SK-N-SH treated with all-trans-retinoic acid at 6 μM for 48 hours (cell line): ENCODE measurements at regions not wholly inside any gene's neighbourhood (a gene's known extent, or its start where the extent isn't known, plus 50 kb on each side); places are given as distances from the start of the nearest gene placed in this dataset.
"Not testable (repeated sequence)": the region's sequence is repeated elsewhere in the genome, so short reads cannot be mapped to it uniquely, and the experiment has no call there.

ENCODE experiments used
- ATAC-seq: fragments of 200-7000 bp; cut with Tn5 transposase; 3 replicates; pipeline ENCODE4 v1.9.1; 2020; ENCODE audit warnings: mild to moderate bottlenecking, moderate library complexity
- ARNTL ChIP-seq: fragments of 450-650 bp; formaldehyde crosslinking; IDR thresholded peaks from 2 replicates; pipeline ENCODE4 v1.5.0; 2020; ENCODE audit warnings: low read depth, mild to moderate bottlenecking, moderate library complexity, borderline replicate concordance
- BACH2 ChIP-seq: fragments of 250-450 bp; sonication (Bioruptor Pico); IDR thresholded peaks from 2 replicates; pipeline ENCODE4 v1.9.0; 2021; ENCODE audit warnings: mild to moderate bottlenecking, borderline replicate concordance
- CREB5 ChIP-seq: fragments of 250-450 bp; sonication (Bioruptor Pico); IDR thresholded peaks from 2 replicates; pipeline ENCODE4 v1.5.1; 2020; ENCODE audit warnings: low read depth, mild to moderate bottlenecking, moderate library complexity
- CSDC2 ChIP-seq: fragments of 250-450 bp; sonication (Bioruptor Pico); IDR thresholded peaks from 2 replicates; pipeline ENCODE4 v1.5.0; 2020; ENCODE audit warnings: mild to moderate bottlenecking, moderate library complexity
- CSRNP3 ChIP-seq: fragments of 250-450 bp; sonication (Bioruptor Pico); IDR thresholded peaks from 2 replicates; pipeline ENCODE4 v1.5.1; 2021; ENCODE audit warnings: mild to moderate bottlenecking, moderate library complexity
- ESRRG ChIP-seq: fragments of 250-450 bp; sonication (Bioruptor Pico); IDR thresholded peaks from 2 replicates; pipeline ENCODE4 v1.6.1; 2021; ENCODE audit warnings: mild to moderate bottlenecking
- GLIS3 ChIP-seq: fragments of 250-450 bp; sonication (Bioruptor Pico); IDR thresholded peaks from 2 replicates; pipeline ENCODE4 v1.5.0; 2020; ENCODE audit warnings: mild to moderate bottlenecking, moderate library complexity
- OSR1 ChIP-seq: fragments of 250-450 bp; sonication (Bioruptor Pico); IDR thresholded peaks from 2 replicates; pipeline ENCODE4 v1.8.0; 2022; ENCODE audit warnings: moderate library complexity, mild to moderate bottlenecking, inconsistent platforms
- PATZ1 ChIP-seq: fragments of 250-450 bp; sonication (Bioruptor Pico); IDR thresholded peaks from 2 replicates; pipeline ENCODE4 v1.8.0; 2020; ENCODE audit warnings: mild to moderate bottlenecking, moderate library complexity, borderline replicate concordance
- POU6F1 ChIP-seq: fragments of 250-450 bp; sonication (Bioruptor Pico); IDR thresholded peaks from 2 replicates; pipeline ENCODE4 v1.8.0; 2021; ENCODE audit warnings: low read depth, mild to moderate bottlenecking, moderate library complexity, borderline replicate concordance
- PPARA ChIP-seq: fragments of 250-450 bp; sonication (Bioruptor Pico); IDR thresholded peaks from 2 replicates; pipeline ENCODE4 v1.5.0; 2020; ENCODE audit warnings: mild to moderate bottlenecking, borderline replicate concordance
- RARB ChIP-seq: fragments of 250-450 bp; sonication (Bioruptor Pico); IDR thresholded peaks from 2 replicates; pipeline ENCODE4 v1.8.0; 2021; ENCODE audit warnings: mild to moderate bottlenecking, moderate library complexity
- SNAI2 ChIP-seq: fragments of 250-450 bp; sonication (Bioruptor Pico); IDR thresholded peaks from 2 replicates; pipeline ENCODE4 v1.5.0; 2020; ENCODE audit warnings: mild to moderate bottlenecking, moderate library complexity
- TCF4 ChIP-seq: fragments of 250-450 bp; sonication (Bioruptor Pico); IDR thresholded peaks from 2 replicates; pipeline ENCODE4 v1.8.0; 2021; ENCODE audit warnings: mild to moderate bottlenecking, moderate library complexity, borderline replicate concordance
- TOX ChIP-seq: fragments of 250-450 bp; sonication (Bioruptor Pico); IDR thresholded peaks from 2 replicates; pipeline ENCODE4 v1.8.0; 2021; ENCODE audit warnings: mild to moderate bottlenecking, moderate library complexity, borderline replicate concordance
- ZC3H10 ChIP-seq: fragments of 250-450 bp; sonication (Bioruptor Pico); IDR thresholded peaks from 2 replicates; pipeline ENCODE4 v1.5.1; 2021; ENCODE audit warnings: mild to moderate bottlenecking, moderate library complexity
- ZFP3 ChIP-seq: fragments of 250-450 bp; sonication (Bioruptor Pico); IDR thresholded peaks from 2 replicates; pipeline ENCODE4 v1.5.0; 2020; ENCODE audit warnings: mild to moderate bottlenecking, moderate library complexity
- ZFP30 ChIP-seq: fragments of 450-650 bp; formaldehyde crosslinking; IDR thresholded peaks from 2 replicates; pipeline ENCODE4 v1.5.0; 2022; ENCODE audit warnings: mild to moderate bottlenecking, moderate library complexity
- ZNF565 ChIP-seq: fragments of 450-650 bp; formaldehyde crosslinking; conservative IDR thresholded peaks from 2 replicates; pipeline ENCODE4 v1.5.0; 2020; ENCODE audit warnings: low read depth, mild to moderate bottlenecking, moderate library complexity
- ZNF70 ChIP-seq: fragments of 450-650 bp; formaldehyde crosslinking; IDR thresholded peaks from 2 replicates; pipeline ENCODE4 v1.5.0; 2020; ENCODE audit warnings: mild to moderate bottlenecking, moderate library complexity
- ZNF8 ChIP-seq: fragments of 450-650 bp; formaldehyde crosslinking; IDR thresholded peaks from 2 replicates; pipeline ENCODE4 v1.5.0; 2020; ENCODE audit warnings: mild to moderate bottlenecking, moderate library complexity

- no peak for TF ChIP-seq RARB (CRISPR knock-in tag)
- no peak for TF ChIP-seq OSR1 (CRISPR knock-in tag)
- TF ChIP-seq ARNTL (CRISPR knock-in tag) = no peak
- TF ChIP-seq ZFP30 (CRISPR knock-in tag) = no peak
- no peak for TF ChIP-seq TOX (CRISPR knock-in tag)
- TF ChIP-seq GLIS3 (CRISPR knock-in tag) = no peak
- TF ChIP-seq CREB5 (CRISPR knock-in tag) = no peak
- TF ChIP-seq PATZ1 (CRISPR knock-in tag) = no peak
- no peak for TF ChIP-seq ZNF565 (CRISPR knock-in tag)
- no peak for ATAC-seq
These were observed 404.7 kb downstream of the NAF1 start for GRCh38 chr4:162761965-162762364.

- not testable (repeated sequence) for ATAC-seq
These were observed 426.5 kb downstream of the NAF1 start for GRCh38 chr4:162740228-162740627.

GRCh38 chr4:162739596-162739995 lies 427.1 kb downstream of the NAF1 start:
- not testable (repeated sequence) for ATAC-seq

GRCh38 chr4:162732876-162733275 lies 433.8 kb downstream of the NAF1 start:
- TF ChIP-seq OSR1 (CRISPR knock-in tag) = no peak
- TF ChIP-seq ZC3H10 (CRISPR knock-in tag) = no peak
- no peak for TF ChIP-seq ESRRG
- no peak for TF ChIP-seq ARNTL (CRISPR knock-in tag)
- TF ChIP-seq ZNF70 (CRISPR knock-in tag) = no peak
- TF ChIP-seq RARB (CRISPR knock-in tag) = no peak
- no peak for TF ChIP-seq PPARA (CRISPR knock-in tag)
- no peak for TF ChIP-seq ZFP30 (CRISPR knock-in tag)
- no peak for TF ChIP-seq POU6F1 (CRISPR knock-in tag)
- TF ChIP-seq TCF4 (CRISPR knock-in tag) = no peak
- peak; percentile 75 for ATAC-seq

GRCh38 chr4:162727766-162728165 lies 438.9 kb downstream of the NAF1 start:
- ATAC-seq = no peak
- no peak for TF ChIP-seq ZNF565 (CRISPR knock-in tag)
- TF ChIP-seq CSDC2 = no peak
- no peak for TF ChIP-seq ARNTL (CRISPR knock-in tag)
- TF ChIP-seq CSRNP3 = no peak
- no peak for TF ChIP-seq RARB (CRISPR knock-in tag)
- TF ChIP-seq TOX (CRISPR knock-in tag) = no peak
- no peak for TF ChIP-seq ZC3H10 (CRISPR knock-in tag)
- TF ChIP-seq ZNF8 = no peak

GRCh38 chr4:162727232-162727631 lies 439.5 kb downstream of the NAF1 start:
- ATAC-seq = peak; percentile 18; the same call in 1 of the 3 replicates
- TF ChIP-seq SNAI2 (no peak), POU6F1 (CRISPR knock-in tag) (no peak), TCF4 (CRISPR knock-in tag) (no peak), ESRRG (no peak), CSRNP3 (no peak), PPARA (CRISPR knock-in tag) (no peak), BACH2 (no peak), CSDC2 (no peak), ZNF70 (CRISPR knock-in tag) (no peak), ARNTL (CRISPR knock-in tag) (no peak), ZFP30 (CRISPR knock-in tag) (no peak), ZC3H10 (CRISPR knock-in tag) (no peak), ZFP3 (CRISPR knock-in tag) (no peak)
